Kidney epithelial cell (primary cell): ENCODE measurements at regions not wholly inside any gene's neighbourhood (a gene's known extent, or its start where the extent isn't known, plus 50 kb on each side); places are given as distances from the start of the nearest gene placed in this dataset.

ENCODE experiments used
- DNase-seq: peaks from one replicate; pipeline ENCODE4 v3.0.0-alpha.2; 2010; ENCODE audit warnings: low read depth
- H3K27me3 ChIP-seq: 2 replicates; pipeline ENCODE4 v1.6.0; 2011; ENCODE audit warnings: low read length; ENCODE audit not compliant: control insufficient read depth, insufficient read depth
- H3K36me3 ChIP-seq: 2 replicates; pipeline ENCODE4 v1.5.1; 2011; ENCODE audit warnings: low read length; ENCODE audit not compliant: control insufficient read depth, insufficient read depth
- H3K4me3 ChIP-seq: 2 replicates; pipeline ENCODE4 v1.5.1; 2011; ENCODE audit warnings: low read depth, mild to moderate bottlenecking, control low read depth, low read length
- TF ChIP-seq, protein P1 (sequence below): IDR thresholded peaks from 2 replicates; pipeline ENCODE4 v1.5.1; 2011; ENCODE audit warnings: mild to moderate bottlenecking, moderate library complexity, low read length, control low read depth, inconsistent platforms; ENCODE audit not compliant: insufficient read depth, poor library complexity, severe bottlenecking

DNA sequence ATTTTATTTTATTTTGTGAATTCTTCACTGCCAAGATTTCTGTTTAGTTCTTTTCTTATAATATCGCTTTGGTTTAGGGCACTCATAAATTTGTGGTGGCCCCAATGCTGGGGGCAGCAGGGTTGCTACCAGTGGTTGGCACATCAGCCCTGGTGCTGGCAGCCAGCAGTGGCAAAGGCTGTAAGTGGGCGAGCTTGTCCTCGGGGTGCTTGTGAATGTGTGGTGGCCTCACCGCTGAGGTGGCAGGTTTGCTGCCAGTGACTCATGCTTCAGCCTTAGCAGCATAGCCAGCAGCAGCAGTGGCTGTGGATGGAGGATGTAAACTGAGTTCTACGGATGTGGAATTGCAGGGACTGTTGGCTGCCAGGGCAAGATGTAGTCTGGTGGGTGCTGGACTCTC is 262.9 kb upstream of the DMAC1 start:
- DNase-seq = no peak
- no peak overlapping the region for H3K4me3 ChIP-seq
- no peaks in the 10 kb centered on the region for H3K36me3 ChIP-seq
- TF ChIP-seq, protein P1, sequence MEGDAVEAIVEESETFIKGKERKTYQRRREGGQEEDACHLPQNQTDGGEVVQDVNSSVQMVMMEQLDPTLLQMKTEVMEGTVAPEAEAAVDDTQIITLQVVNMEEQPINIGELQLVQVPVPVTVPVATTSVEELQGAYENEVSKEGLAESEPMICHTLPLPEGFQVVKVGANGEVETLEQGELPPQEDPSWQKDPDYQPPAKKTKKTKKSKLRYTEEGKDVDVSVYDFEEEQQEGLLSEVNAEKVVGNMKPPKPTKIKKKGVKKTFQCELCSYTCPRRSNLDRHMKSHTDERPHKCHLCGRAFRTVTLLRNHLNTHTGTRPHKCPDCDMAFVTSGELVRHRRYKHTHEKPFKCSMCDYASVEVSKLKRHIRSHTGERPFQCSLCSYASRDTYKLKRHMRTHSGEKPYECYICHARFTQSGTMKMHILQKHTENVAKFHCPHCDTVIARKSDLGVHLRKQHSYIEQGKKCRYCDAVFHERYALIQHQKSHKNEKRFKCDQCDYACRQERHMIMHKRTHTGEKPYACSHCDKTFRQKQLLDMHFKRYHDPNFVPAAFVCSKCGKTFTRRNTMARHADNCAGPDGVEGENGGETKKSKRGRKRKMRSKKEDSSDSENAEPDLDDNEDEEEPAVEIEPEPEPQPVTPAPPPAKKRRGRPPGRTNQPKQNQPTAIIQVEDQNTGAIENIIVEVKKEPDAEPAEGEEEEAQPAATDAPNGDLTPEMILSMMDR = no peak
- H3K27me3 ChIP-seq = no peaks in the 10 kb centered on the region

DNA sequence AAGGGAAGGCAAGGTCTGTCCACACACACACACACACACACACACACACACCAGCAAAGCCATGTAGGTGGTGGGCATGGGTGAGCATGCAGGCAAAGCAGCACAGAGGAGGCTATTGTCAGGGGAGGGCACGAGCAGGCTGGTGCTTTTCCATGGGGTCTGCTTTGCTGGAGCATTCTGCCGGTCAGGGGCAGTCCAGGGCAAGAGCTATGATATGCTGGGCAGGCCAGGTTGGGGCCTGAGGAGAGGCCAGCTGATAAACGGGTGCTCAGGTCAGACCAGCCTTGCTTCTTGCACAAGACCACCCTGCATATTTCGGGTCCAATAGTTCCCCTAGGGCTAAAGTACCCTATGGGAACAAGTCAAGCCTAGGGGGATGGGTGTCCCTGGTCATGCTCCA is 253.9 kb upstream of the DMAC1 start:
- no peak for DNase-seq
- Histone ChIP-seq H3K27me3 (no peaks in the 10 kb centered on the region), H3K4me3 (no peak overlapping the region), H3K36me3 (no peaks in the 10 kb centered on the region)
- TF ChIP-seq, protein P1 = no peak

DNA sequence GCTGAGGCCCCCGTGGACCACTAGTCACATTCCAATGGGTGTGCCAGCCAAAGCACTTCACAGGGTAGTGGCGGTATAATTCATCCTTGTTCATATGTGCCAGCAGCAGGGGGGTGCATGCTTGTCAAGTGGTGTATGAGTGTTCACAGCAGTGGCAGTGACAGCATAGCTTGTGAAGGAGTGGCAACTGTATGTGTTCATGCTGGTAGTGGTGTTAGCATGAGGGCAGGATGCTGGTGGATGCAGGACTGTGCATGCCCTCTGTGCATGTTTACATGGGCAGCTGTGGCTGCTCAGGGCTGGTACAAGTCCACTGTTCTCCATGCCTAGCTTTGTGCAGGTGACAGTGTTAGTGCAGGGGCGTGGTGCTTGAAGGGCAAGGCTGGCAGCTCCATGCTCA is 253.4 kb upstream of the DMAC1 start:
- DNase-seq = no peak

DNA sequence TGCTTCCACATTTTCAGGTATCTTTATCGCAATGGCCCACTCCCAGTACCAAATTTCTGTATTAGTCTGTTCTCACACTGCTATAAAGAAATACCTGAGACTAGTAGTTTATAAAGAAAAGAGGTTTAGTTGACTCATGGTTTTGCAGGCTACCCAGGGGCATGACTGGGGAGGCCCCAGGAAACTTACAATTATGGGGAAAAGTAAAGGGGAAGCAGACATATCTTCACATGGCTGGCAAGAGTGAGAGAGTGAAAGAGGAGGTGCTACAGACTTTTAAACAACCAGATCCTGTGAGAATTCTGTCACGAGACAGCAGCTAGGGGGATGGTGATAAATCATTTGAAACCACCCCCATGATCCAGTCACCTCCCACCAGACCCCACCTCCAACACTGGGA is 238.2 kb upstream of the DMAC1 start:
- H3K36me3 ChIP-seq = no peaks in the 10 kb centered on the region
- TF ChIP-seq, protein P1 = no peak
- H3K4me3 ChIP-seq = no peak overlapping the region
- DNase-seq = no peak
- H3K27me3 ChIP-seq = no peaks in the 10 kb centered on the region

More for the DNA sequence above, 253.4 kb upstream of the DMAC1 start:
- H3K36me3 ChIP-seq = no peaks in the 10 kb centered on the region
- no peaks in the 10 kb centered on the region for H3K27me3 ChIP-seq
- H3K4me3 ChIP-seq = no peak overlapping the region
- TF ChIP-seq, protein P1 = no peak

DNA sequence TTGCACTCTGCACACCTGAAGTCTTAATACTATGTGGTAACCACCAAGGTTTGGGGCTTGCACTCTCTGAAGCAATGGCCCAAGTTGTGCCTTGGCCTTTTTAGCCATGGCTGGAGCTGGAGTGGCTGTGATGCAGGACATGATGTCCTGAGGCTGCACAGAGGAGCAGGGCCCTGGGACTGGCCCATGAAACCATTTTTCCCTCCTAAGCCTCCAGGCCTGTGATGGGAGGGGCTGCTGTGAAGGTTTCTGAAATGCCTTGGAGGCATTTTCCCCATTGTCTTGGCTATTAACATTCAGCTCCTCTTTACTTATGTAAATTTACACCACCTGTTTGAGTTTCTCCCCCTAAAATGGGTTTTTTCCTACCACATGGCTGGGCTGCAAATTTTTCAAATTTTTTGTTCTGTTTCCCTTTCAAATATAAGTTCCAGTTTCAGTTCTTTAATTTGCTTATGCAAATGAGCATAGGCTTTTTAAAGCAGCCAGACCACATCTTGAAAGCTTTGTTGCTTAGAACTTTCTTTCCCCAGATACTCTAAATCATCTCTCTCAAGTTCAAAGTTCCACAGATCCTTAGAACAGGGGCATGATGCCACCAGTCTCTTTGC is 237.4 kb upstream of the DMAC1 start:
- H3K27me3 ChIP-seq = no peaks in the 10 kb centered on the region
- TF ChIP-seq, protein P1 = no peak
- no peak overlapping the region for H3K4me3 ChIP-seq
- H3K36me3 ChIP-seq = no peaks in the 10 kb centered on the region
- no peak for DNase-seq

DNA sequence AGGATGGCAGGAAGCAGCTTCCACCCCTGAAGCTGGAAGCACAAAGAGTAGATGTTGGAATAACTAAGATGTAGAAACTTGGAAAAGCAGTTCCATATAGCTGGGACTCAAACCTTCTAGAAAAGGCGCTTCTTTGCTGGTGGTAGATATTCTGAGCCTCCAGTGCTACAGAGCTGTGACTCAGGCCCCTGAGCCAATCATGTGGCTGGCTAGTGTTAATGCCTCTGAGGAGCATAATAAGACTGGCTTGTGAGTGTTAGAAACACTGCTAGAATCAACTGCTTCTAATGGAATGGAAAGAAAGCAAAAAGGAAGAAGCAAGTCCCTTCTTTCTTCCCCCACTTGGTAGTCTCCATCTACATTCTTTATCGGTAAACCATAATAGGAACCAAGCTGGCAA is 234.2 kb upstream of the DMAC1 start:
- Histone ChIP-seq H3K36me3 (no peaks in the 10 kb centered on the region), H3K27me3 (no peaks in the 10 kb centered on the region), H3K4me3 (no peak overlapping the region)
- DNase-seq = no peak
- TF ChIP-seq, protein P1 = no peak
